ENCODE measurements at regions not wholly inside any gene's neighbourhood (a gene's known extent, or its start where the extent isn't known, plus 50 kb on each side); places are given as distances from the start of the nearest gene placed in this dataset.

DNA sequence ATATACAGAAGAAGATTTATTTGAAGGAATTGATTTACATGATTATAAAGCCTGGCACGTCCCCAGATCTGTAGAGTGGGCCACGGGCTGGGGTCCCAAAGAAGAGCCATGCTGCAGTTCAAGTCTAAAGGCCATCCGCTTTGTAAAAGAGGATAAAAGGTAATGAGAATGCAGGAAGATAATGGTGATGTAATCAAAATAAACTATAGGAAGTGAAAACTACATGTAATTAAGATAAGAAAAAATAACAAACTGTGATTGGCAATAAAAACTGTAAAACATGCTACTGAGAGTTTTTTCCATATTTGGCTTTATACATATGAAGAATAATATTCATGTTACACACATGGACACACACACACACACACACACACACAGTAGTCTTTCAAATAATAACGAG, 59.0 kb upstream of the TMEFF2 start:
- no peak for DNase-seq

DNA sequence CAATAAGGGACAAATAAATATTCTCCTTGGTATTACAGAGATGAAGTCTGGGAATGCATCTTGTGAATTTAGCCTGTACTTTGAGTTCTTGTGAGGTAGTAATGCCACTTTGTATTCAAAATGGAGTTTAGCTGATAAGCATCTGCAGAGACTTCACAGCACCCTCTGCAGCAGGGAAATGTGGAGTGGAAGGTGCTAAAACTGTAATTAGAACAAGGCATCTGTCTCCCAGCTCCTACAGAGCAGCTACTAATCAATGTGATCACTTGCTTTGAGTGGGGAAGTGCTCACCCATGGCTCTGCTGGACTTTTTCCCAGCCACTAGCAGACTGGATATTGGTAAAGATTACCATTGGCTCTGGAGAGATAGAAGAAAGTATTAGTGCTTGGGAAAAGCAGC, 56.2 kb upstream of the TMEFF2 start:
- DNase-seq = no peak

DNA sequence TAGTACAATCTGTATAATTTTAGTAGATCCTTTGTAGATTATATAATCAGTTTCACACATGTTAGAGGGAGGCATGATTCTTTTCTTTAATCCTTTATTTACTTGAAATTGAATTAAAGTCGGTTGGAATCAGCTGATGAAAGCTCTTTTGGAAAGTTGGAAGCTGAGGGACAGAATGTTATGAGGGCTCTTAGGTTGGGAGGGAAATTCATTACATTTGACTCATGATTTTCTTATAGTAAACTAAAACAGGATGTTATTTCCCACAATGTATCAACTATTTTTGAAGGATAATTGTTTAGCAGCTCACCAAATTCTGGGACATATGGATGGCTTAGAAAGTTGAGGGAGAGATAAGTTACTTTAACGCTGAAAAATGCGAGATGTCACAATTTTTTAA, 52.7 kb upstream of the TMEFF2 start:
- DNase-seq = no peak

DNA sequence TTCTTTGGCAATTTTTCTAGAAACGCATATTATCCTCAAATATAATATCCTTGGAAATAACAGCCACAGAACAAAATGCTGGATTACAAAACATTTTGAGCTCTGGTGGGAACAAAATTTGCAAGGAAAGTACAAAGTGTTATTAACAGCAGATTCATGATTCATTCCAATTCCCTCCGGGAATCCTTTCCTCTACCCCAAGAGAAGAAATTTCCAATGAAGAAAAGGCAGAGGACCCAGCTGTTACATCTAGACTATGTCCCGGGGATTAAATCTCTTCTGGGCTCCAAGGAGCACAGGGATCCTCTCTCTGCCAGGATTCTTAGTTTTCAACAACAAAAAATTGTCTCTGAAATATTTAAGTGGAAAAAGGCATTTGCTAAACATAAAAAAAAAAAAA, 51.6 kb upstream of the TMEFF2 start:
- no peak for DNase-seq

DNA sequence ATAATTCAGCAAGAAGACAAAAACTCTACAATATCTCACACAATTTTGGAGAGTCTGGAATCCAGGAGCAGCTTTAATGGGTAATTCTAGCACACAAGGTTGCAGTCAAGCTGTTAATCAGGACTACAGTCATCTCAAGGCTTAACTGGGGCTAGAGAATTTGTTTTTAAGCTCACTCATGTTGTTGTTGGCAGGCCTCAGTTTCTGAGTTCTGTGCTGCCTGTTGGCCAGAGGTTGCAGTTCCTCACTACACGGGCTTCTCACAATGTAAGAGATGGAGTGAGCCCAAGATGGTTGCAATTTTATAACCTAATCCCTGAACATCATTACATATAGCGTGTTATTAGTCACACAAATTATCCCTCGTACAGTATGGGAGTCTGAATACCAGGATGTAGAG, 50.6 kb upstream of the TMEFF2 start:
- no peak for DNase-seq

Data from stimulated activated CD4-positive, alpha-beta T cell treated with anti-CD3 and anti-CD28 coated beads, Interleukin-4, amount 100 ng/mL, for 1 hour (primary cell).